ENCODE measurements at regions not wholly inside any gene's neighbourhood (a gene's known extent, or its start where the extent isn't known, plus 50 kb on each side); places are given as distances from the start of the nearest gene placed in this dataset.

DNA sequence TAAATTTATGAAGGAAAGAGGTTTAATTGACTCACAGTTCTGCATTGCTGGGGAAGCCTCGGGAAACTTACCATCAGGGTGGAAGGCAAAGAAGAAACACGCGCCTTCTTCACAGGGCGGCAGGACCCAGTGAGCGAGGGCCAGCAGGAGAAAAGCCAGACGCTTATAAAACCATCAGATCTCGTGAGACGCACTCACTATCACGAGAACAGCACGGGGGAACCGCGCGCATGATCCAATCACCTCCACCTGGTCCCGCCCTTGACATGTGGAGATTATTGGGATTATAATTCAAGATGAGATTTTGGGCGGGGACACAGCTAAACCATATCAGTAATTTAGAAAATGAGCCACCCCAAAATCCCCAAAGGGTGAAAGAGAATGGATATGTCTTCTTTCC is 187.1 kb downstream of the RAP2A start:
- DNase-seq (no peak), ATAC-seq (no peak)
- H3K36me3 Mint-ChIP-seq (ENCODE audit: low read depth) = no peaks in the 10 kb centered on the region
- H3K4me1 Mint-ChIP-seq = no peaks in the 10 kb centered on the region
- no peak overlapping the region for H3K27ac Mint-ChIP-seq
- no peaks in the 10 kb centered on the region for H3K9me3 ChIP-seq (ENCODE audit: control insufficient read depth, low read length, poor library complexity, severe bottlenecking)
- no peak overlapping the region for H3K4me3 Mint-ChIP-seq
- peaks cover 34% of the 10 kb centered on the region for H3K27me3 Mint-ChIP-seq

GRCh38 chr13:97621631-97622030 is 187.7 kb downstream of the RAP2A start:
- no peak for DNase-seq
- peaks cover 33% of the 10 kb centered on the region for H3K27me3 Mint-ChIP-seq
- no peak overlapping the region for H3K4me3 Mint-ChIP-seq
- H3K27ac Mint-ChIP-seq = no peak overlapping the region
- H3K9me3 ChIP-seq (ENCODE audit: control insufficient read depth, low read length, poor library complexity, severe bottlenecking) = no peaks in the 10 kb centered on the region
- H3K36me3 Mint-ChIP-seq (ENCODE audit: low read depth) = no peaks in the 10 kb centered on the region
- no peaks in the 10 kb centered on the region for H3K4me1 Mint-ChIP-seq
- no peak for ATAC-seq

DNA sequence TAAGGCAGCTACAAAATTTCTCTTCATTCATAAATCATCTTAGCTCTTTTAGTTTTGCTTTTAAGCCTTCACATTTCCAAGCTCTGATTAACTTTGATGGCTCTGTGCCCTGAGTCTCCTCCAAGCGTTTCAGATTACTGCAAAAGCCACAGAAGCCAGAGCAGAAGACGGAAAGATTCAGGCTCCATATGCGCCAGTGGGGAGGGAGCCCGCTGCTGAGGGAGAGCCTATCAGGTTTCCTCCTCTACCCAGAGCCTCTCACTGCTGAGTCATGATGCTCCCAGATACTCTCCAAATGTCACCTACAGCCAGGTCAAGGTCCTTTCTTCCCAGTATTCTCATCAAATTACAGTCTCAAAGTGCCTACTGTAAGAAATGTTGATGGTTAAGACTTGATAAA is 193.6 kb downstream of the RAP2A start:
- DNase-seq = no peak
- peaks cover 2% of the 10 kb centered on the region for H3K4me1 Mint-ChIP-seq
- no peak overlapping the region for H3K4me3 Mint-ChIP-seq
- peaks cover 39% of the 10 kb centered on the region for H3K27me3 Mint-ChIP-seq
- no peaks in the 10 kb centered on the region for H3K9me3 ChIP-seq (ENCODE audit: control insufficient read depth, low read length, poor library complexity, severe bottlenecking)
- ATAC-seq = no peak
- H3K27ac Mint-ChIP-seq = no peak overlapping the region
- no peaks in the 10 kb centered on the region for H3K36me3 Mint-ChIP-seq (ENCODE audit: low read depth)

GRCh38 chr13:97629601-97630272 is 195.8 kb downstream of the RAP2A start:
- DNase-seq (no peak), ATAC-seq (no peak)
- H3K4me1 Mint-ChIP-seq = peaks cover 2% of the 10 kb centered on the region
- H3K36me3 Mint-ChIP-seq (ENCODE audit: low read depth) = no peaks in the 10 kb centered on the region
- no peaks in the 10 kb centered on the region for H3K9me3 ChIP-seq (ENCODE audit: control insufficient read depth, low read length, poor library complexity, severe bottlenecking)
- no peak overlapping the region for H3K4me3 Mint-ChIP-seq
- peaks cover 36% of the 10 kb centered on the region for H3K27me3 Mint-ChIP-seq
- no peak overlapping the region for H3K27ac Mint-ChIP-seq

DNA sequence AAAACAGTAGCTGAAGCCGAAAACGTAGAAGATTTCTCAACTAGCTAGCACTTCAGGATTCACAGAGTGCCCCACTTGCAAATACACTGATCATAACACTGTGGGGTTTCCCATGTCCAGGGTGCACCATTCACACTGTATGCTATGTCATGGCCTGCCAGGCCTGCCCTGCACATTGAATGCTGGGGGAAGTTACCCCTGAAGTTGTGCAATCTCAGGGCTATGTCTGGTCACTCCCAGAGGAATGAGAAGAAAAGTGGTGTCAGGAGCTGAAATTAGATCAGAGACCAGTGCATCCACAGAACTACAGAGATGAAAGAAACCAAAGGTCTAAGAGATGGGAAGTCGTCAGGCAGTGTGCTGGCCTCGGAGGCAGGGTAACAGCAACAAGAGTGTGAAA is 196.8 kb downstream of the RAP2A start:
- H3K27ac Mint-ChIP-seq = no peak overlapping the region
- no peak for ATAC-seq
- H3K9me3 ChIP-seq (ENCODE audit: control insufficient read depth, low read length, poor library complexity, severe bottlenecking) = no peaks in the 10 kb centered on the region
- peaks cover 28% of the 10 kb centered on the region for H3K27me3 Mint-ChIP-seq
- no peak overlapping the region for H3K4me3 Mint-ChIP-seq
- H3K36me3 Mint-ChIP-seq (ENCODE audit: low read depth) = no peaks in the 10 kb centered on the region
- DNase-seq = no peak
- peaks cover 2% of the 10 kb centered on the region for H3K4me1 Mint-ChIP-seq

DNA sequence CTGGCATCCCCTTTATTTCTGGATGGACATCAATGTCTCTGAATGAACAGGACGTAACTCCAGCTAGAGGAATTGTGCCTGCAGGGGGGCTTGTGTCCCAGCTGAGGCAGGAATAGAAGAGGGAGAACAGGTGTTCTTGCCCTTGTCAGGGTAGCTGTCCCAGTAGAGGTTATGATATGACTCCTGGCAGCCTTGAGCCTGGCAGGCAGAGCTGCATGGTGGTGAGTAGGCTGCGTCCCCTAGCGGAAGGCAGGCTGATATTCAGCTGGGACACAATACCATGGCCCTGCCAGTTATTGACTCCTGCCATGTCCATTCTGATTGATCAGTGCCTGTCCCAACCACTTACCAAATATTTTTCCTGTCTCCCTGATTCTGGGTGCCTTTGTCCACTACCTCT is 197.2 kb downstream of the RAP2A start:
- Mint-ChIP-seq H3K36me3 (ENCODE audit: low read depth) (no peaks in the 10 kb centered on the region), H3K27ac (no peak overlapping the region), H3K4me3 (no peak overlapping the region), H3K27me3 (peaks cover 25% of the 10 kb centered on the region), H3K4me1 (peaks cover 2% of the 10 kb centered on the region)
- DNase-seq = no peak
- no peaks in the 10 kb centered on the region for H3K9me3 ChIP-seq (ENCODE audit: control insufficient read depth, low read length, poor library complexity, severe bottlenecking)
- ATAC-seq = no peak

GRCh38 chr13:97639236-97639635 is 205.3 kb downstream of the RAP2A start:
- Mint-ChIP-seq H3K4me3 (no peak overlapping the region), H3K27me3 (peaks cover 8% of the 10 kb centered on the region), H3K4me1 (peaks cover 4% of the 10 kb centered on the region), H3K27ac (no peak overlapping the region), H3K36me3 (ENCODE audit: low read depth) (no peaks in the 10 kb centered on the region)
- DNase-seq (no peak), ATAC-seq (no peak)
- H3K9me3 ChIP-seq (ENCODE audit: control insufficient read depth, low read length, poor library complexity, severe bottlenecking) = no peaks in the 10 kb centered on the region

DNA sequence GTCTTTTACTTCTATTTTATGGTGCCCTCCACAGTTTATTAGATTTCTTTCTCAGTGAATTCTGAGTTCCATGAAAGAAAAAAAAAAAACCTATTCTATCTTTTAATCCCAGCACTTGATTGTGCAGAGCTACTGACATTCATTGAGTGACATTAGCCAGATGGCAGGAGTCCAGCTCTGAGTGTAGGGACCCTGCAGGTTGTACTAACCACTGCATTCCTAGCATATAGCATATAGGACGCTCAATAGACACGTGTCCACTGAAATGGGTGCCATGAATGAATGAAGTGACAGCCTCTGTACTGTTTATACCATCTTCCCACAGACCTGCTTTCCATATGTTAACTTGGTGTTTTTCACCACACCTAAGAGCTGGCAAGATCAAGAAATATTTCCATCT is 206.3 kb downstream of the RAP2A start:
- no peak for DNase-seq
- peaks cover 4% of the 10 kb centered on the region for H3K4me1 Mint-ChIP-seq
- peaks cover 8% of the 10 kb centered on the region for H3K27me3 Mint-ChIP-seq
- H3K9me3 ChIP-seq (ENCODE audit: control insufficient read depth, low read length, poor library complexity, severe bottlenecking) = no peaks in the 10 kb centered on the region
- ATAC-seq = no peak
- no peak overlapping the region for H3K4me3 Mint-ChIP-seq
- H3K36me3 Mint-ChIP-seq (ENCODE audit: low read depth) = no peaks in the 10 kb centered on the region
- H3K27ac Mint-ChIP-seq = no peak overlapping the region

DNA sequence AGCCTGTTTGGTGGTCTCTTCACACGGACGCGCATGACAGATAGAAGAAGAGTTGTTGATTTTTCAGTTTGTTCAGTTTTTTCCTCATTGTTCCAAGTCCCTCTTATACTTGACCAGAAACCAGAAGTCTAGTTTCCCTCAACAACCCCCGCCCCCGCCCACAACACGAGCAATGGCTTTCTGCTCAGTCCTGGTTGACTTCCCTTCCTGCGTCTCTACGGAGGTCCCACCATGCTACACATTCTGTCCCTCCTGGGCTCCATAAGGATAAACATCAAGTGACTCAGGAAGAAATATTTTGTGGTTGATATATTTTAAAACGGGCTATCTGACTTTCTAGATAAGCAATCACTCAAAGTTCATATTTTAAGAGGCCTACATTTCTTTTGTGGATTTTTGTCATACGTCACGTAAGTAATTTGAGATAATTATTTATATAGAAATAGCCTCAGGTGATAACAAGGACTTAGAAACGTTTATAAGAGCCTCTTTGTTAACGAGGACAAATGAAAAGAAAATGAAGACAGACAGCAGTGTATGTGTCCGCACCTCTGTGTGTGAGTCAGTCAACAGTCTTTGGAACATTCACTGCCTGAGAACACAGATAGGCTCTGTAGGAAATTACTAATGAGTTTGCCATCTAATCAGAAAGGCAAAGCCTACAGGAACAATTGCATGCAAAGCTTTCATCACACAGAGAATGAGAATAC is 214.4 kb downstream of the RAP2A start:
- no peaks in the 10 kb centered on the region for H3K4me1 Mint-ChIP-seq
- no peak overlapping the region for H3K4me3 Mint-ChIP-seq
- ATAC-seq = no peak
- no peak overlapping the region for H3K27ac Mint-ChIP-seq
- H3K27me3 Mint-ChIP-seq = peaks cover 14% of the 10 kb centered on the region
- H3K9me3 ChIP-seq (ENCODE audit: control insufficient read depth, low read length, poor library complexity, severe bottlenecking) = no peaks in the 10 kb centered on the region
- DNase-seq = no peak
- H3K36me3 Mint-ChIP-seq (ENCODE audit: low read depth) = no peaks in the 10 kb centered on the region

- no peak overlapping the region for H3K27ac Mint-ChIP-seq
Measured at GRCh38 chr13:97648881-97649224, 214.9 kb downstream of the RAP2A start.

GRCh38 chr13:97653443-97654140 is 219.6 kb downstream of the RAP2A start:
- H3K4me3 Mint-ChIP-seq = no peak overlapping the region
- H3K4me1 Mint-ChIP-seq = no peaks in the 10 kb centered on the region
- no peak for DNase-seq
- no peaks in the 10 kb centered on the region for H3K9me3 ChIP-seq (ENCODE audit: control insufficient read depth, low read length, poor library complexity, severe bottlenecking)
- no peak for ATAC-seq
- peaks cover 14% of the 10 kb centered on the region for H3K27me3 Mint-ChIP-seq
- H3K27ac Mint-ChIP-seq = no peak overlapping the region
- no peaks in the 10 kb centered on the region for H3K36me3 Mint-ChIP-seq (ENCODE audit: low read depth)

More at GRCh38 chr13:97648881-97649224, 214.9 kb downstream of the RAP2A start:
- Mint-ChIP-seq H3K27me3 (peaks cover 14% of the 10 kb centered on the region), H3K36me3 (ENCODE audit: low read depth) (no peaks in the 10 kb centered on the region), H3K4me3 (no peak overlapping the region), H3K4me1 (no peaks in the 10 kb centered on the region)
- ATAC-seq (no peak), DNase-seq (no peak)
- H3K9me3 ChIP-seq (ENCODE audit: control insufficient read depth, low read length, poor library complexity, severe bottlenecking) = no peaks in the 10 kb centered on the region

- Mint-ChIP-seq H3K27ac (no peak overlapping the region), H3K27me3 (peaks cover 14% of the 10 kb centered on the region), H3K36me3 (ENCODE audit: low read depth) (no peaks in the 10 kb centered on the region), H3K4me1 (no peaks in the 10 kb centered on the region), H3K4me3 (no peak overlapping the region)
- no peaks in the 10 kb centered on the region for H3K9me3 ChIP-seq (ENCODE audit: control insufficient read depth, low read length, poor library complexity, severe bottlenecking)
- ATAC-seq = no peak
- DNase-seq = no peak
Measured at GRCh38 chr13:97654236-97654635, 220.3 kb downstream of the RAP2A start.

- ATAC-seq (no peak), DNase-seq (no peak)
- H3K9me3 ChIP-seq (ENCODE audit: control insufficient read depth, low read length, poor library complexity, severe bottlenecking) = no peaks in the 10 kb centered on the region
- no peak overlapping the region for H3K27ac Mint-ChIP-seq
- no peaks in the 10 kb centered on the region for H3K4me1 Mint-ChIP-seq
- peaks cover 37% of the 10 kb centered on the region for H3K27me3 Mint-ChIP-seq
- H3K36me3 Mint-ChIP-seq (ENCODE audit: low read depth) = no peaks in the 10 kb centered on the region
- H3K4me3 Mint-ChIP-seq = no peak overlapping the region
Measured at GRCh38 chr13:97658556-97658955, 224.6 kb downstream of the RAP2A start.

Measured in T-helper 17 cell (primary cell).